ENCODE measurements at regions not wholly inside any gene's neighbourhood (a gene's known extent, or its start where the extent isn't known, plus 50 kb on each side); places are given as distances from the start of the nearest gene placed in this dataset.

DNA sequence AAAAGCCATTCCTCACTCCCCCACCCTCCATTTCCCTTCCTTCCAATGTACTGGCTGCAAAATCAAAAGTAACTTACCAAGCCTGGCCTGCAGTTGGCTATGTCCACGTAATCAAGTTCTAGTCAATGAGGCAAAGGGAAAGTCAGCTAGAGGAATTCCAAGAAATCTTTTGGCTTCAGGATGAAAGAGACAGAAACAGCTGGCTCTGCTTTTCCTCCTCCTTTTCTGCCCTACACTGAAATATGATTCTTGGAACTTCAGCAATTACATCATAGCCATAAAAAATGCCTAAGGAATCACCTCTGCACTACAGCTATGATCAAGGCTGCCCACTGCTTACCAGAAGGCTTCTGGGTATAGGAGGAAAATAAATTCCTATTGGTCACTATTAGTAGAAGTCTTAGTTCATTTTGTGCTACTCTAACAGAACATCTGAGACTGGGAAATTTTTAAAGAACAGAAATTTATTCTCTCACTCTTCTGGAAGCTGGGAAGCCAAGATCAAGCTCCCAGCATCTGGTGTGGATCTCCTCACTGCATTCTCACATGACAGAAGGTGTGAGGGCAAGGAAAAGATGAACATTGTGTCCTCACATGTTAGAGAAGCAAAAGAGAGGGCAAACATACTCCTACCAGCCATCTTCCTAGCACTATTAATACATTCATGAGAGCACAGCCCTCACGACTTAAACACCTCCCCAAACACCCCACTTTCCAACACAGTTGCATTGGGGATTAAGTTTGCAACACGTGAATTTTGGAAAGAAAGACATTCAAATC, 219.9 kb downstream of the TMX3 start:
- TF ChIP-seq, protein P1, sequence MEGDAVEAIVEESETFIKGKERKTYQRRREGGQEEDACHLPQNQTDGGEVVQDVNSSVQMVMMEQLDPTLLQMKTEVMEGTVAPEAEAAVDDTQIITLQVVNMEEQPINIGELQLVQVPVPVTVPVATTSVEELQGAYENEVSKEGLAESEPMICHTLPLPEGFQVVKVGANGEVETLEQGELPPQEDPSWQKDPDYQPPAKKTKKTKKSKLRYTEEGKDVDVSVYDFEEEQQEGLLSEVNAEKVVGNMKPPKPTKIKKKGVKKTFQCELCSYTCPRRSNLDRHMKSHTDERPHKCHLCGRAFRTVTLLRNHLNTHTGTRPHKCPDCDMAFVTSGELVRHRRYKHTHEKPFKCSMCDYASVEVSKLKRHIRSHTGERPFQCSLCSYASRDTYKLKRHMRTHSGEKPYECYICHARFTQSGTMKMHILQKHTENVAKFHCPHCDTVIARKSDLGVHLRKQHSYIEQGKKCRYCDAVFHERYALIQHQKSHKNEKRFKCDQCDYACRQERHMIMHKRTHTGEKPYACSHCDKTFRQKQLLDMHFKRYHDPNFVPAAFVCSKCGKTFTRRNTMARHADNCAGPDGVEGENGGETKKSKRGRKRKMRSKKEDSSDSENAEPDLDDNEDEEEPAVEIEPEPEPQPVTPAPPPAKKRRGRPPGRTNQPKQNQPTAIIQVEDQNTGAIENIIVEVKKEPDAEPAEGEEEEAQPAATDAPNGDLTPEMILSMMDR (conservative IDR thresholded peaks at IDR 0.05): no peak
- TF ChIP-seq ZFX (IDR thresholded peaks at IDR 0.05): no peak

Measured in C4-2B (cell line).